ENCODE measurements at regions not wholly inside any gene's neighbourhood (a gene's known extent, or its start where the extent isn't known, plus 50 kb on each side); places are given as distances from the start of the nearest gene placed in this dataset.

GRCh38 chr11:13210424-13210823 lies 67.2 kb upstream of the BMAL1 start:
- TF ChIP-seq CTCF (IDR thresholded peaks at IDR 0.05 in 4 of 5, conservative IDR thresholded peaks at IDR 0.05 in 1 of 5) (peak; percentile 28 to 65 (median 64)), POLR2A (IDR thresholded peaks at IDR 0.05) (no peak)
